Fibroblast of lung (primary cell): ENCODE measurements at regions not wholly inside any gene's neighbourhood (a gene's known extent, or its start where the extent isn't known, plus 50 kb on each side); places are given as distances from the start of the nearest gene placed in this dataset.

Experiments used
- DNase-seq, 2 donors: peaks; one replicate each; pipeline versions ENCODE4 v3.0.0 to v3.0.0-alpha.2; 2010; ENCODE audit warnings: low read depth in 2 of 2
- H2AFZ ChIP-seq: 2 replicates; pipeline ENCODE4 v1.5.1; 2012; ENCODE audit warnings: low read length, control low read depth, inconsistent platforms
- H3K27ac ChIP-seq: 2 replicates; pipeline ENCODE4 v1.5.1; 2011; ENCODE audit warnings: low read length, control low read depth; ENCODE audit not compliant: insufficient read depth
- H3K27me3 ChIP-seq: 2 replicates; pipeline ENCODE4 v1.5.1; 2011; ENCODE audit warnings: mild to moderate bottlenecking, low read length; ENCODE audit not compliant: control insufficient read depth, insufficient read depth
- H3K36me3 ChIP-seq: 2 replicates; pipeline ENCODE4 v1.5.1; 2011; ENCODE audit warnings: low read length; ENCODE audit not compliant: control insufficient read depth, insufficient read depth
- H3K4me1 ChIP-seq: 2 replicates; pipeline ENCODE4 v1.5.1; 2011; ENCODE audit warnings: low read length; ENCODE audit not compliant: control insufficient read depth, insufficient read depth; ENCODE audit errors: extremely low read depth
- H3K4me2 ChIP-seq: 2 replicates; pipeline ENCODE4 v1.5.1; 2011; ENCODE audit warnings: low read length, control low read depth; ENCODE audit not compliant: insufficient read depth; ENCODE audit errors: extremely low read depth
- H3K4me3 ChIP-seq, 4 experiments: fragments of 200-600 bp in 1 of 4; sonication (generic) in 1 of 4; replicated peaks in 1 of 4; 2 replicates each; pipeline ENCODE4 v1.5.1; 2011 to 2016; ENCODE audit warnings: low read length in 4 of 4, low read depth in 3 of 4, mild to moderate bottlenecking in 3 of 4, control low read depth in 2 of 4, inconsistent platforms in 1 of 4, mixed read lengths in 1 of 4; ENCODE audit not compliant: insufficient read depth in 1 of 4; ENCODE audit errors: control extremely low read depth in 1 of 4
- H3K79me2 ChIP-seq: 2 replicates; pipeline ENCODE4 v1.5.1; 2012; ENCODE audit warnings: mild to moderate bottlenecking, low read length, inconsistent platforms; ENCODE audit not compliant: control insufficient read depth, insufficient read depth
- H3K9ac ChIP-seq: 2 replicates; pipeline ENCODE4 v1.5.1; 2011; ENCODE audit warnings: mild to moderate bottlenecking, low read length, control low read depth; ENCODE audit not compliant: insufficient read depth
- H3K9me3 ChIP-seq: 2 replicates; pipeline ENCODE4 v1.5.1; 2012; ENCODE audit warnings: low read depth, low read length; ENCODE audit not compliant: control insufficient read depth, insufficient read depth
- H4K20me1 ChIP-seq: 2 replicates; pipeline ENCODE4 v1.5.1; 2011; ENCODE audit warnings: low read length; ENCODE audit not compliant: control insufficient read depth, insufficient read depth; ENCODE audit errors: extremely low read depth
- EZH2 ChIP-seq: IDR thresholded peaks from 2 replicates; pipeline ENCODE4 v1.5.1; 2012; ENCODE audit warnings: low read length, control low read depth, mild to moderate bottlenecking; ENCODE audit errors: missing control alignments
- TF ChIP-seq, protein P1 (sequence below), 2 donors: IDR thresholded peaks in 1 of 2; conservative IDR thresholded peaks in 1 of 2; 1 replicate in 1 of 2; 2 replicates in 1 of 2; pipeline ENCODE4 v1.5.1; 2011 to 2012; ENCODE audit warnings: low read length in 2 of 2, control low read depth in 1 of 2, inconsistent platforms in 1 of 2, low read depth in 1 of 2, mild to moderate bottlenecking in 1 of 2

DNA sequence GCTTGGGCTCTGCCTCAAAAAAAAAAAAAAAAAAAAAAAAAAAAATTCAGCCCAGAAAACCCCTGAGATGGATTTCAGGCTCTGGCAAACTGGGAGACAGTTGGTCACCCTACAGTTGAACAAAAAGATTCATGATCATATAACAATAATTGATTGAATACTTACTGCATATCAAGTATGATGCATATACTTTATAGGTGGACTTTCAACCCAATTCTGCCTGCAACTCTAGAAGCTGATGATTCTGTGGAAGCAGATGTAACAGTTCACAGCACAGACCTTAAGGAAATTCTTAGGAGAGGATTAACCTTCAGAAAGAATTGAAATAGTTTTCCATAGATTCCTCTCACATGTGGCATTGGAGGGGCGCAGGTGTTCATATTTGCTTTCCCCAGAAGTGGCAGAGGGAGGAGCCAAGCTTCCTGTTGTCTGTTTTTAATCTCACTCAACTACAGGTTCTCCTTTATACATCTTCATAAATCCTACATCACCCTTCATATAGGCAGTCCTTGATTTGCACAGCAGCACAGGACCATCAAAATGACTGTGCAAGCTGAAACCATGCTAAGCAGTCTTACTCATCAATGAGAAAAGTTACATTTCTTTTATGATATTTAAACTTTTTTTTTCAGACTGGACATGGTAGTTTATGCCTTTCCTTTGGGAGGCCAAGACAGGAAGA is 149.4 kb upstream of the KLF3 start:
- TF ChIP-seq, protein P1, sequence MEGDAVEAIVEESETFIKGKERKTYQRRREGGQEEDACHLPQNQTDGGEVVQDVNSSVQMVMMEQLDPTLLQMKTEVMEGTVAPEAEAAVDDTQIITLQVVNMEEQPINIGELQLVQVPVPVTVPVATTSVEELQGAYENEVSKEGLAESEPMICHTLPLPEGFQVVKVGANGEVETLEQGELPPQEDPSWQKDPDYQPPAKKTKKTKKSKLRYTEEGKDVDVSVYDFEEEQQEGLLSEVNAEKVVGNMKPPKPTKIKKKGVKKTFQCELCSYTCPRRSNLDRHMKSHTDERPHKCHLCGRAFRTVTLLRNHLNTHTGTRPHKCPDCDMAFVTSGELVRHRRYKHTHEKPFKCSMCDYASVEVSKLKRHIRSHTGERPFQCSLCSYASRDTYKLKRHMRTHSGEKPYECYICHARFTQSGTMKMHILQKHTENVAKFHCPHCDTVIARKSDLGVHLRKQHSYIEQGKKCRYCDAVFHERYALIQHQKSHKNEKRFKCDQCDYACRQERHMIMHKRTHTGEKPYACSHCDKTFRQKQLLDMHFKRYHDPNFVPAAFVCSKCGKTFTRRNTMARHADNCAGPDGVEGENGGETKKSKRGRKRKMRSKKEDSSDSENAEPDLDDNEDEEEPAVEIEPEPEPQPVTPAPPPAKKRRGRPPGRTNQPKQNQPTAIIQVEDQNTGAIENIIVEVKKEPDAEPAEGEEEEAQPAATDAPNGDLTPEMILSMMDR (conservative IDR thresholded peaks at IDR 0.05 in 1 of 2, IDR thresholded peaks at IDR 0.05 in 1 of 2; ENCODE audit: low read depth in 1 of 2, low read length in 2 of 2) = no peak
- no peak for TF ChIP-seq EZH2
- no peak overlapping the region for H3K4me2 ChIP-seq
- no peaks in the 10 kb centered on the region for H3K79me2 ChIP-seq
- no peak overlapping the region for H3K27ac ChIP-seq
- no peaks in the 10 kb centered on the region for H3K9me3 ChIP-seq
- H3K4me3 ChIP-seq = no peak overlapping the region
- H2AFZ ChIP-seq = no peak overlapping the region
- no peaks in the 10 kb centered on the region for H4K20me1 ChIP-seq
- H3K36me3 ChIP-seq = no peaks in the 10 kb centered on the region
- no peaks in the 10 kb centered on the region for H3K4me1 ChIP-seq
- H3K9ac ChIP-seq = no peak overlapping the region
- H3K27me3 ChIP-seq = no peaks in the 10 kb centered on the region
- DNase-seq = no peak

DNA sequence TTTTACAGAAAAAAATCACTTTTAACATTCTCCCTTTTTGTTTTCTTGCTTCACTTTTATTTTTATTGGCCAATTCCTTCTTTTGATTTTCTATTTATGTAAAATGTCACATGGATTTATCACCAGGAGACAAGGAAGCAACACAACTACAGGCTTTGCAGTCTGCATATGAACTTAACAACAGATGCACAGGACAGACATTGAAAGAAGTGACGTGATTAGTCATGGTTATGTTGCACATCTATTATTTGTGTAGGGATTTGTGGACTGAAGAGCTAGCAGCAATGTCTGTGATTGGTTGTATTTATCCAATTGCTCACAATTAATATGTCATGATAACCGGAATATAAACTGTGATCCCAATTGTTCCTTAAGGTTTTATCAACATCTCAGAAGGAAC is 147.8 kb upstream of the KLF3 start:
- TF ChIP-seq EZH2 = no peak
- TF ChIP-seq, protein P1 (conservative IDR thresholded peaks at IDR 0.05 in 1 of 2, IDR thresholded peaks at IDR 0.05 in 1 of 2; ENCODE audit: low read depth in 1 of 2, low read length in 2 of 2) = no peak
- Histone ChIP-seq H3K9ac (no peak overlapping the region), H3K9me3 (no peaks in the 10 kb centered on the region), H3K27ac (no peak overlapping the region), H3K4me3 (no peak overlapping the region), H3K4me2 (no peak overlapping the region), H4K20me1 (no peaks in the 10 kb centered on the region), H3K27me3 (no peaks in the 10 kb centered on the region), H2AFZ (no peak overlapping the region), H3K79me2 (no peaks in the 10 kb centered on the region), H3K4me1 (no peaks in the 10 kb centered on the region), H3K36me3 (no peaks in the 10 kb centered on the region)
- no peak for DNase-seq

DNA sequence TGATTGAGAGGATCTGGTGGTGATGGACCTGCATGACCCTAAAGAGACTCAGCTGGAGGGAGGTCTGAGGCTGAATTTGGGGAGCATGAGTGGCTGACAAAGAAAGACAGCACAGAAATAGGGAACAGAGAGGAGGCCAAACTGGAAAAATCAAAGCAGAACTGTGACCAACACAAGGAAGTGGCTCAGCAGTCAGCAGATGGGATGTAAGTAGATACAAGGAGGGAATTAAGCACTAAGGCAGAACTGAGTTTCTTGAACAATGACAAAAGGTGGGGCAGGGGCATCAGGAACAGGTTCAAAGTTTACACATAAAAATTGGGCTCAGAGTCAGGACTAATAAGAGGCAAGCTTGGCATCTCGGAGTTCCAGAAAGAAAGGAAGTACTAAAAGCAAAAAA is 144.3 kb upstream of the KLF3 start:
- no peaks in the 10 kb centered on the region for H3K4me1 ChIP-seq
- no peaks in the 10 kb centered on the region for H4K20me1 ChIP-seq
- TF ChIP-seq EZH2 = no peak
- TF ChIP-seq, protein P1 (conservative IDR thresholded peaks at IDR 0.05 in 1 of 2, IDR thresholded peaks at IDR 0.05 in 1 of 2; ENCODE audit: low read depth in 1 of 2, low read length in 2 of 2) = no peak

More for the DNA sequence above, 144.3 kb upstream of the KLF3 start:
- Histone ChIP-seq H3K27ac (no peak overlapping the region), H3K4me3 (no peak overlapping the region), H3K4me2 (no peak overlapping the region), H3K79me2 (no peaks in the 10 kb centered on the region), H3K36me3 (no peaks in the 10 kb centered on the region), H3K9ac (no peak overlapping the region), H2AFZ (no peak overlapping the region), H3K9me3 (no peaks in the 10 kb centered on the region), H3K27me3 (no peaks in the 10 kb centered on the region)
- DNase-seq = no peak
